K562 (cell line): ENCODE measurements at regions not wholly inside any gene's neighbourhood (a gene's known extent, or its start where the extent isn't known, plus 50 kb on each side); places are given as distances from the start of the nearest gene placed in this dataset.

Experiments
- ATAC-seq: fragments of 200-7000 bp; cut with Tn5 transposase; 3 replicates; pipeline ENCODE4 v1.9.1; 2020; ENCODE audit warnings: moderate library complexity
- BruUV-seq: library from RNA; stranded (reverse); fragments of 400-500 nt; replicated peaks from 2 replicates; lab custom pipeline; 2021; lab: Mats Ljungman, UMichigan
- CTCF ChIA-PET: fragments of 300-600 bp; formaldehyde crosslinking; extraction: SDS; loops from one replicate; lab custom pipeline; 2021; ENCODE audit warnings: low intra/inter-chr PET ratio; lab: Yijun Ruan, JAX
- POLR2A ChIA-PET: fragments of 300-600, 350-650 bp; sonication (Branson Sonifier 250); formaldehyde crosslinking; extraction: SDS; loops from one replicate; lab custom pipeline; 2021; ENCODE audit warnings: antibody characterized with exemption, inconsistent platforms; lab: Yijun Ruan, JAX
- DNase-seq, 4 experiments: peaks; one replicate each; pipeline versions ENCODE4 v3.0.0 to v3.0.0-alpha.2; 2011 to 2018; ENCODE audit warnings: low spot score in 3 of 4, mixed read lengths in 3 of 4; ENCODE audit errors: extremely low read depth in 1 of 4
- FAIRE-seq: peaks from 2 replicates; lab custom pipeline; 2011; peaks lifted over from hg19 to GRCh38; lab: Jason Lieb, UNC
- H2AFZ ChIP-seq: 2 replicates; pipeline ENCODE4 v1.6.0; 2011; ENCODE audit warnings: low read depth, low read length, control low read depth, inconsistent platforms
- H3K27ac ChIP-seq: fragments of 200-600 bp; 3 replicates; pipeline ENCODE4 v1.8.0; 2011; ENCODE audit warnings: low read depth, mild to moderate bottlenecking, control low read depth, inconsistent platforms, low read length, moderate library complexity, mixed read lengths; ENCODE audit errors: extremely low read depth
- H3K27me3 ChIP-seq, 2 experiments: fragments of 300-600 bp in 1 of 2; 2 replicates in 1 of 2; 3 replicates in 1 of 2; pipeline versions ENCODE4 v1.6.0 to v1.8.0; 2011; ENCODE audit warnings: inconsistent platforms in 2 of 2, low read length in 2 of 2, mild to moderate bottlenecking in 1 of 2, mixed read lengths in 1 of 2, moderate library complexity in 1 of 2; ENCODE audit not compliant: control insufficient read depth in 2 of 2, insufficient read depth in 2 of 2
- H3K36me3 ChIP-seq: fragments of 300-600 bp; 3 replicates; pipeline ENCODE4 v1.8.0; 2011; ENCODE audit warnings: mild to moderate bottlenecking, low read length, inconsistent platforms; ENCODE audit not compliant: control insufficient read depth, insufficient read depth
- H3K4me1 ChIP-seq, 2 experiments: fragments of 200-600 bp in 1 of 2; replicated peaks in 1 of 2; 2 replicates in 1 of 2; 3 replicates in 1 of 2; pipeline versions ENCODE4 v1.5.1 to v1.8.0; 2011; ENCODE audit warnings: inconsistent platforms in 2 of 2, low read length in 2 of 2, mild to moderate bottlenecking in 1 of 2, mixed read lengths in 1 of 2, moderate library complexity in 1 of 2; ENCODE audit not compliant: control insufficient read depth in 2 of 2, insufficient read depth in 2 of 2
- H3K4me2 ChIP-seq: 2 replicates; pipeline ENCODE4 v1.6.1; 2011; ENCODE audit warnings: low read length, control low read depth, inconsistent platforms, mixed read lengths; ENCODE audit not compliant: insufficient read depth
- H3K4me3 ChIP-seq: fragments of 200-600 bp; sonication (generic), shearing (Covaris generic); 2 replicates; pipeline ENCODE4 v1.5.1; 2016; ENCODE audit warnings: control low read depth, inconsistent platforms
- H3K79me2 ChIP-seq: fragments of 200-600 bp; 3 replicates; pipeline ENCODE4 v1.8.0; 2011; ENCODE audit warnings: low read length, inconsistent platforms; ENCODE audit not compliant: control insufficient read depth, insufficient read depth
- H3K9ac ChIP-seq, 2 experiments: 2 replicates each; pipeline versions ENCODE4 v1.6.0 to v1.6.1; 2011; ENCODE audit warnings: low read depth in 2 of 2, low read length in 2 of 2, control low read depth in 1 of 2, inconsistent platforms in 1 of 2, mild to moderate bottlenecking in 1 of 2, mixed read lengths in 1 of 2; ENCODE audit not compliant: insufficient read depth in 1 of 2
- H3K9me1 ChIP-seq: one replicate; pipeline ENCODE4 v1.6.0; 2011; ENCODE audit warnings: inconsistent platforms, mild to moderate bottlenecking, low read length, moderate library complexity; ENCODE audit not compliant: control insufficient read depth, insufficient read depth
- H3K9me3 ChIP-seq: replicated peaks from 2 replicates; pipeline ENCODE4 v1.5.1; 2011; ENCODE audit warnings: low read depth, low read length, inconsistent platforms; ENCODE audit not compliant: control insufficient read depth, insufficient read depth
- H4K20me1 ChIP-seq: replicated peaks from 2 replicates; pipeline ENCODE4 v1.6.1; 2011; ENCODE audit warnings: low read length, inconsistent platforms, mixed read lengths; ENCODE audit not compliant: control insufficient read depth, insufficient read depth
- CGGBP1 ChIP-seq: fragments of 250-450 bp; sonication (Bioruptor Pico); IDR thresholded peaks from 2 replicates; pipeline ENCODE4 v1.9.0; 2021; ENCODE audit warnings: mild to moderate bottlenecking
- EHMT2 ChIP-seq: fragments of 450-650 bp; IDR thresholded peaks from 2 replicates; pipeline ENCODE4 v1.6.1; 2018; ENCODE audit warnings: antibody characterized with exemption
- FOXP1 ChIP-seq: sonication (generic); formaldehyde crosslinking; IDR thresholded peaks from 2 replicates; pipeline ENCODE4 v1.8.0; 2022; ENCODE audit warnings: mild to moderate bottlenecking, missing genetic modification reagents
- MAFG ChIP-seq: fragments of 450-650 bp; conservative IDR thresholded peaks from 2 replicates; pipeline ENCODE4 v1.6.1; 2016; ENCODE audit warnings: missing genetic modification characterization, missing compliant biosample characterization
- PYGO2 ChIP-seq: fragments of 450-650 bp; IDR thresholded peaks from 2 replicates; pipeline ENCODE4 v1.6.1; 2016; ENCODE audit warnings: mild to moderate bottlenecking, missing genetic modification characterization, moderate library complexity, missing compliant biosample characterization
- RBM15 ChIP-seq: fragments of 200-400 bp; formaldehyde crosslinking; IDR thresholded peaks from 2 replicates; pipeline ENCODE4 v1.6.1; 2018; ENCODE audit warnings: mild to moderate bottlenecking, low read length, moderate library complexity; ENCODE audit not compliant: insufficient read depth
- SMC3 ChIP-seq: conservative IDR thresholded peaks from 2 replicates; pipeline ENCODE4 v1.6.1; 2011; ENCODE audit warnings: low read depth, low read length, improper control_type of control experiment; ENCODE audit not compliant: insufficient read depth
- ZMIZ1 ChIP-seq, 2 experiments: fragments of 150-350 bp in 1 of 2; IDR thresholded peaks; 2 replicates each; pipeline ENCODE4 v1.6.1; 2012 to 2016; ENCODE audit warnings: low read depth in 2 of 2, low read length in 2 of 2, mild to moderate bottlenecking in 1 of 2, moderate library complexity in 1 of 2
- ZNF12 ChIP-seq: sonication (generic); formaldehyde crosslinking; IDR thresholded peaks from 2 replicates; pipeline ENCODE4 v1.4.0; 2020; ENCODE audit warnings: mild to moderate bottlenecking, missing genetic modification reagents
- ZNF316 ChIP-seq: fragments of 450-650 bp; IDR thresholded peaks from 2 replicates; pipeline ENCODE4 v1.6.1; 2016
- ZNF583 ChIP-seq: fragments of 250-450 bp; sonication (Bioruptor Pico); IDR thresholded peaks from 2 replicates; pipeline ENCODE4 v1.4.0; 2020
- WGBS: fragments of 100-300 bp; shearing (Covaris generic); methylation state at CpG from one replicate; pipeline ENCODE4 v1.1.6; 2016; ENCODE audit warnings: low coverage, mixed read lengths; ENCODE audit not compliant: insufficient coverage; ENCODE audit errors: missing lambda C conversion rate; 5-methylcytosine and 5-hydroxymethylcytosine counted together
- in situ Hi-C: fragments of 300-500 bp; cut with MboI; formaldehyde crosslinking; loops from 4 replicates; pipeline ENCODE4 v1.15.0; 2018; ENCODE audit warnings: inconsistent platforms, mixed read lengths
- intact Hi-C: fragments of 100-400 bp; cut with micrococcal nuclease; formaldehyde crosslinking; loops from 2 replicates; pipeline ENCODE4 v1.14.2; 2022

- intact Hi-C loops (no loop called here), in situ Hi-C loops (no loop called here)
- no peak overlapping the region for H3K4me3 ChIP-seq
- H3K4me1 ChIP-seq: no peaks in the 10 kb centered on the region
- H3K9ac ChIP-seq: no peak overlapping the region
- DNase-seq (no peak), ATAC-seq (no peak), FAIRE-seq (no peak)
- 1% methylated on average over 3 of the region's 3 CpGs for WGBS
- H3K4me2 ChIP-seq: no peak overlapping the region
- no peak overlapping the region for H3K27ac ChIP-seq
- ChIA-PET POLR2A (no interaction called here), CTCF (no interaction called here)
- no peaks in the 10 kb centered on the region for H4K20me1 ChIP-seq
- no peak overlapping the region for H2AFZ ChIP-seq
- H3K9me1 ChIP-seq: no peaks in the 10 kb centered on the region
- no TSS peak for BruUV-seq
- H3K79me2 ChIP-seq: no peaks in the 10 kb centered on the region
- no peaks in the 10 kb centered on the region for H3K27me3 ChIP-seq
- H3K36me3 ChIP-seq: no peaks in the 10 kb centered on the region
- TF ChIP-seq EHMT2: no peak
- H3K9me3 ChIP-seq: no peaks in the 10 kb centered on the region
Observed at GRCh38 chr1:168782559-168783116, 53.6 kb upstream of the DPT start.

- ChIA-PET CTCF (no interaction called here), POLR2A (interaction anchor here (0.8 kb wide), 1 partner anchor 16 kb away, joined by 3 read pairs; no protein-coding TSS in a partner anchor)
- intact Hi-C loops (no loop called here), in situ Hi-C loops (no loop called here)
- H3K9me3 ChIP-seq: no peaks in the 10 kb centered on the region
- WGBS: 0% methylated on average over 4 of the region's 4 CpGs
- no peak overlapping the region for H3K4me2 ChIP-seq
- ATAC-seq (no peak), DNase-seq (no peak), FAIRE-seq (no peak)
- BruUV-seq: no TSS peak
- no peaks in the 10 kb centered on the region for H3K36me3 ChIP-seq
- H3K4me1 ChIP-seq: no peaks in the 10 kb centered on the region
- no peak for TF ChIP-seq ZNF583 (CRISPR knock-in tag)
- peak; percentile 53 for TF ChIP-seq MAFG (tag)
- TF ChIP-seq ZNF316: peak; percentile 54
- no peak for TF ChIP-seq CGGBP1 (CRISPR knock-in tag)
- TF ChIP-seq ZNF12 (CRISPR knock-in tag): no peak
- no peak for TF ChIP-seq SMC3
- no peak for TF ChIP-seq FOXP1
- no peak for TF ChIP-seq RBM15
- no peak for TF ChIP-seq PYGO2 (tag)
- no peak for TF ChIP-seq ZMIZ1 (IDR thresholded peaks at IDR 0.05; ENCODE audit: low read depth in 2 of 2, low read length in 2 of 2)
- no peaks in the 10 kb centered on the region for H3K27me3 ChIP-seq
- no peak overlapping the region for H2AFZ ChIP-seq
- no peaks in the 10 kb centered on the region for H3K79me2 ChIP-seq
- H3K9me1 ChIP-seq: no peaks in the 10 kb centered on the region
- no peak overlapping the region for H3K27ac ChIP-seq
- H3K4me3 ChIP-seq: no peak overlapping the region
- no peaks in the 10 kb centered on the region for H4K20me1 ChIP-seq
- H3K9ac ChIP-seq: no peak overlapping the region
Observed at GRCh38 chr1:168783458-168784210, 54.6 kb upstream of the DPT start.
